HUDEP-2 (cell line): ENCODE measurements at regions not wholly inside any gene's neighbourhood (a gene's known extent, or its start where the extent isn't known, plus 50 kb on each side); places are given as distances from the start of the nearest gene placed in this dataset.
"Not testable (repeated sequence)": the region's sequence is repeated elsewhere in the genome, so short reads cannot be mapped to it uniquely, and the experiment has no call there.

Source experiments
- DNase-seq, 76 experiments: peaks; one replicate each; lab custom pipeline; 2025; ENCODE audit not compliant: unreplicated experiment in 76 of 76; lab: John Stamatoyannopoulos, UW

- DNase-seq, result no peak
These were observed 240.5 kb upstream of the FANCL start for GRCh38 chr2:58481670-58482069.

DNA sequence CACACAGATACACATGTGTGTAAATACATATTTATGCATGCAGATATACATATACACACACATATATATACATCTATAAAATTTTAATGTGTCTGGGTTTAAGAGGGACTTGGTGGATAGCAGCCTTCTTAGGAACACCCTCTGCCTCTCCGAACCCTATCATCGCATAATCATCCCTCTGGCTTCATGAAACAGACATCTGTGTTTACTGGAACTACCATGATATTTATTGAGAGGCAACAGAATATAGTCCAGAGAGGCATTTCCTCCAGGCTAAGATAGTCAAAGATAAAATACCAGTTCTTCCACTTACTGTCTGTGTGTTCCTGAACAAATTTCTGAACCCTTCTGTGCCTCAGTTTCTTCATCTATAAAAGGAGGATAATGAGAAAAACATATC lies 239.0 kb upstream of the FANCL start:
- DNase-seq, result no peak

GRCh38 chr2:58479535-58480140 lies 238.5 kb upstream of the FANCL start:
- DNase-seq, result no peak

GRCh38 chr2:58476556-58476955 lies 235.4 kb upstream of the FANCL start:
- DNase-seq, result no peak

- no peak for DNase-seq
These were observed 234.6 kb upstream of the FANCL start for GRCh38 chr2:58475756-58476155.

- no peak for DNase-seq
These were observed 232.0 kb upstream of the FANCL start for GRCh38 chr2:58473165-58473564.

- DNase-seq, result no peak
These were observed 225.7 kb upstream of the FANCL start for GRCh38 chr2:58466804-58467203.

DNA sequence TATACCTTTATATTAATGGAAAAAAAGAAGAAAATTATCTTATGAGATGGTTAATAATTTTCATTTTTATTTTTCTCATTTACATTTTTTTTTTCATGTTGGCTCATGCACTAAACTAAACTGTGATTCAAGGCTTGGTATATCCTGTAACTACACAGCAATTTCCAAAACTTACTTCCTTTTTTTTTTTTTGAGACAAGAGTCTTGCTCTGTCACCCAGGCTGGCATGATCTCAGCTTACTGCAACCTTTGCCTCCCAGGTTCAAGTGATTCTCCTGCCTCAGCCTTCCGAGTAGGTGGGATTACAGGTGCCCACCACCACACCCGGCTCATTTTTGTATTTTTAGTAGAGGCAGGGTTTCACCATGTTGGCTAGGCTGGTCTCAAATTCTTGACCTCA lies 224.9 kb upstream of the FANCL start:
- DNase-seq, result not testable (repeated sequence)

DNA sequence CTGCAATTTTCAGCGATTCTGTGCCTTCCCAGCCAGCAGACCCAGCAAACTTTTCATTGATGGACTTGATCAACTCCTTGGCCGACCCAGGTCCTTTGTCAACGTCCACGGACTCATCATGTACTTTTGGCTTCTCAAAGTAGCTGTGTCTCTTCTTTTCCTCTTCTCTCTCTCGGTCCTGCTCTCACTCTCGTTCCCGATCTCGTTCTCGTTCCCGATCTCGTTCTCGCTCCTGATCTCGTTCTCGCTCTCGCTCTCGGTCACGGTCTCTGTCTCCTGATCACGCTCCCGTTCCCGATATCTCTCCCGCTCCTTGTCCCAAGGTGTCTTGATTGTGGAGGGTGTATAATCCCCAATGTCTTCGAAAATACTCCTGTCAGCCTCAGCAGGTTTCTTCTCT lies 219.5 kb upstream of the FANCL start:
- no peak for DNase-seq

GRCh38 chr2:58449286-58450010 lies 208.3 kb upstream of the FANCL start:
- no peak for DNase-seq

DNA sequence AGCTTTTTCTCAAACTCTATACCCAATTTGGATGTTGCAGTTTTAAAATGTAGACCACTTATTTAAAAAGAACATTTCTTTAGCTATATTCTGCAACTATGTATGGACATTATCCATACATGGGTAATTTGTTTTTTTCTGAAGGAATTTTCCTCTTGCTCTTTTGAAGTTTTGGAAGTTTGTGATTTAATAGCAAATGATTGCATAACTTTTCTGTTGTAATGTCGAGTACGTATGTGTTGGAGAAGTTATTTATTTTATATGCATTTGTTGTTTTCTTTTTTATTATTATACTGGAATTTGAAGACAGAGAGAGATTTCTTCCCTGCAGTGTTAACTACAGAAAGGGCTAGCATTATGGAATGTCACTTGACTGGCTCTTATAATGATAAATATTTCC lies 207.7 kb upstream of the FANCL start:
- DNase-seq, result no peak

GRCh38 chr2:58448065-58448507 lies 207.0 kb upstream of the FANCL start:
- peak in 32 of 76 experiments; percentile 1 to 57 (median 26) for DNase-seq

- no peak for DNase-seq
These were observed 206.5 kb upstream of the FANCL start for GRCh38 chr2:58447586-58447985.

- DNase-seq, result no peak
These were observed 200.5 kb upstream of the FANCL start for GRCh38 chr2:58441643-58442042.

DNA sequence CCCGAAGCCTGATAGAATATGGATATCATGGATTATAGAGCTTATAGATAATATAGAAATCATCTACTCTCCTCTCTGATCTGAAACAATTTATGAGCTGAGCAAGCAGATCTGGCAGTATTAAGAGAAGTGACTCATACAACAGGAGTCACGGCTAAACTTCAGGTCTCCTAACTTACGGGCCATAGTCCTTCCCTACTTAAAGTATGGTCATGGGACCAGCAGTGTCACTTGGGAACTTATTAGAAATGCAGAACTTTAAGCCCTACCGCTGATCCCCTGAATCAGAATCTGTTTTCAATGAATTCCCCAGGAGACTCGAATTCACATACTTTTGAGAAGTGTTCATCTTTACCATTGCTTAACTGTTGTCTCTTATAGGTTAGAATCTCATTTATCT lies 195.7 kb upstream of the FANCL start:
- DNase-seq, result no peak

- no peak for DNase-seq
These were observed 194.1 kb upstream of the FANCL start for GRCh38 chr2:58435246-58435645.

DNA sequence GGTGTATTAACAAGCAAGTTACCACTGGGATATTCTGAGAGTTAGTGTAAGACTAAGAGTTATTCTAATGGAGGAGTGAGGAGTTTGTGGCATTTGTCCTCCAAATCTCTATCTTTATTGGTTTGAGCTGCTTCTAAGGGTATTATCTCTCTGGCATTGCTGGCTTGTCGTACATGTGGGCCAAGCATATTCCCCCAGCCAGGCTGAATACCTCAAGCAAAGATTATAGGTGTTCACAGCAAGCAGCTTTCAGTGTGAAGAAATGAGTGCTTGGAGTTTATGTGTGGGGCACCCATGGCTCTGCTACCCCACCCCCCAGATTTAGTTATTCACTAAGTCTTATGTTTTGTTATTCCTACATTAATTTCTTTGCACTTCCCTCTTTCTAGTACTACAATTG lies 193.6 kb upstream of the FANCL start:
- no peak for DNase-seq

DNA sequence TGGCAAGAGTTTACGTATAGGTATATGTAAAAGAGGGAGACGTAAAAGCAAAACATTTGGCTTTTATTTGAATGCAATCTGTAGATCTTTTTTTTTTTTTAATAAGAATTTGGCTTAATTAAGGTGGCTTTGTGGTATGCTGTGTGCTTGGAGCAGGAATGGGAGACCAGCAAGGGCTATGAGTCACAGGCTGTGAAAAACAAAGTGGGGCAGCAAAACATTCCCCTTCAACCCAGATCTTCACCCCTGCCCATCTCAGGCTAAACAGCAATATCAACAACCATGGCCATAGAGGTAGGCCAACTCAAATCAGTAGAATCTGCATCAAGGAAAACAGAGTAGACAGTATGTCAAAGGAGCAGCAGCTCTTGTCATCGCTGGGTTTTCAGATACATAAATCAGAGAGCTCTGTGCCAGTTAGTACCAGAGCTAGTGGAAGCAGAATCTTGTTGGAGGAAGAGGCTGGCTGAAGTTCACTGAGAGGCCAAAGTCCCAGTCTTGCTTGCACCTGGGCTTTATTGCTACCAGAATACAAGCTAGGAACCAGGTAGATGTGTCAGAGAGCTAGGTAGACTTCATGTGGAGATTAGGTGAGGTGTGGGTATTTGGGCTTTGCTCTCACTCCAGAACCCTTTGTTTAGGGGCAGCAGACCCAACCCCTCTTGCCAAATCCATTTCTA lies 191.5 kb upstream of the FANCL start:
- DNase-seq, result no peak

GRCh38 chr2:58429014-58429875 lies 188.1 kb upstream of the FANCL start:
- no peak for DNase-seq

GRCh38 chr2:58428096-58429013 lies 187.2 kb upstream of the FANCL start:
- no peak for DNase-seq
